Activated naive CD8-positive, alpha-beta T cell treated with anti-CD3 and anti-CD28 coated beads, Interleukin-2, amount 50 U/mL, for 24 hours (primary cell): ENCODE measurements at regions not wholly inside any gene's neighbourhood (a gene's known extent, or its start where the extent isn't known, plus 50 kb on each side); places are given as distances from the start of the nearest gene placed in this dataset.

Experiments used
- ATAC-seq: fragments of 150-1000 bp; cut with Tn5 transposase; one replicate; pipeline ENCODE4 v1.10.0; 2021
- DNase-seq: peaks from one replicate; pipeline ENCODE4 v3.0.0; 2021
- H3K27ac Mint-ChIP-seq: one replicate; pipeline ENCODE4 v1.8.0; 2021; ENCODE audit warnings: mild to moderate bottlenecking, mixed read lengths
- H3K27me3 Mint-ChIP-seq: one replicate; pipeline ENCODE4 v1.8.0; 2021; ENCODE audit warnings: mixed read lengths
- H3K36me3 Mint-ChIP-seq: one replicate; pipeline ENCODE4 v1.8.0; 2021; ENCODE audit warnings: low read depth, mixed read lengths
- H3K4me1 Mint-ChIP-seq: one replicate; pipeline ENCODE4 v1.8.0; 2021; ENCODE audit warnings: mixed read lengths
- H3K4me3 Mint-ChIP-seq: one replicate; pipeline ENCODE4 v1.8.0; 2021; ENCODE audit warnings: mild to moderate bottlenecking, moderate library complexity, mixed read lengths
- H3K9me3 Mint-ChIP-seq: one replicate; pipeline ENCODE4 v1.8.0; 2021; ENCODE audit warnings: mixed read lengths

- H3K27me3 Mint-ChIP-seq: no peaks in the 10 kb centered on the region
- H3K4me1 Mint-ChIP-seq: no peaks in the 10 kb centered on the region
- no peak overlapping the region for H3K27ac Mint-ChIP-seq
- no peaks in the 10 kb centered on the region for H3K36me3 Mint-ChIP-seq
- no peak overlapping the region for H3K4me3 Mint-ChIP-seq
- DNase-seq (no peak), ATAC-seq (no peak)
- H3K9me3 Mint-ChIP-seq: peaks cover 5% of the 10 kb centered on the region
These were observed 765.5 kb downstream of the VGLL3 start for GRCh38 chr3:86225461-86225860.

DNA sequence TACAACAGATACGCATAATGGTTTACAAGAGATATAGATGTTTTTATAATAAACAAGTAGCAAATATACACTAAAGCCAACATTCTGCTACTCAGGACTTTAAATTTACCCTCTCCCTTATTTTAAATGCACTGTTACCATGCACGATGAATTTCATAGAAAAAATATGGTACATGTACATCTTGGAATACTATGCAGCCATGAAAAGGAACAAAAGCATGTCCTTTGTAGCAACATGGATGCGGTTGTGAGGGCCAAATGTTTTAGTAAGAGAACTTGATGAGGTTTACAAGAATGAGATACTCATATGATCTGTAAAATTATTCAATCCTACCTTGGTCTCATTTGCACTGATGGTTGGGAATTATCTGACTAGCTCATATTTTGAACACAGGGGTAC, 769.3 kb downstream of the VGLL3 start:
- Mint-ChIP-seq H3K27me3 (no peaks in the 10 kb centered on the region), H3K9me3 (peaks cover 10% of the 10 kb centered on the region), H3K4me1 (no peaks in the 10 kb centered on the region), H3K36me3 (no peaks in the 10 kb centered on the region), H3K4me3 (no peak overlapping the region), H3K27ac (no peak overlapping the region)
- ATAC-seq: no peak
- DNase-seq: no peak

GRCh38 chr3:86208772-86209171, 782.2 kb downstream of the VGLL3 start:
- H3K27me3 Mint-ChIP-seq: no peaks in the 10 kb centered on the region
- H3K4me3 Mint-ChIP-seq: no peak overlapping the region
- DNase-seq: no peak
- no peaks in the 10 kb centered on the region for H3K9me3 Mint-ChIP-seq
- no peak overlapping the region for H3K27ac Mint-ChIP-seq
- no peak for ATAC-seq
- H3K4me1 Mint-ChIP-seq: no peaks in the 10 kb centered on the region
- H3K36me3 Mint-ChIP-seq: no peaks in the 10 kb centered on the region

GRCh38 chr3:86182606-86183005, 808.3 kb downstream of the VGLL3 start:
- ATAC-seq (no peak), DNase-seq (no peak)
- Mint-ChIP-seq H3K27me3 (no peaks in the 10 kb centered on the region), H3K9me3 (peaks cover 6% of the 10 kb centered on the region), H3K4me3 (no peak overlapping the region), H3K27ac (no peak overlapping the region), H3K4me1 (no peaks in the 10 kb centered on the region), H3K36me3 (no peaks in the 10 kb centered on the region)

GRCh38 chr3:86180696-86181095, 810.3 kb downstream of the VGLL3 start:
- no peak for DNase-seq
- no peaks in the 10 kb centered on the region for H3K36me3 Mint-ChIP-seq

GRCh38 chr3:86178095-86178494, 812.9 kb downstream of the VGLL3 start:
- ATAC-seq (no peak), DNase-seq (no peak)
- no peak overlapping the region for H3K27ac Mint-ChIP-seq
- H3K9me3 Mint-ChIP-seq: no peaks in the 10 kb centered on the region
- H3K4me3 Mint-ChIP-seq: no peak overlapping the region
- no peaks in the 10 kb centered on the region for H3K36me3 Mint-ChIP-seq
- H3K27me3 Mint-ChIP-seq: no peaks in the 10 kb centered on the region
- H3K4me1 Mint-ChIP-seq: no peaks in the 10 kb centered on the region

More at GRCh38 chr3:86180696-86181095, 810.3 kb downstream of the VGLL3 start:
- no peaks in the 10 kb centered on the region for H3K9me3 Mint-ChIP-seq
- no peak for ATAC-seq
- no peaks in the 10 kb centered on the region for H3K4me1 Mint-ChIP-seq
- H3K4me3 Mint-ChIP-seq: no peak overlapping the region
- no peak overlapping the region for H3K27ac Mint-ChIP-seq
- H3K27me3 Mint-ChIP-seq: no peaks in the 10 kb centered on the region

DNA sequence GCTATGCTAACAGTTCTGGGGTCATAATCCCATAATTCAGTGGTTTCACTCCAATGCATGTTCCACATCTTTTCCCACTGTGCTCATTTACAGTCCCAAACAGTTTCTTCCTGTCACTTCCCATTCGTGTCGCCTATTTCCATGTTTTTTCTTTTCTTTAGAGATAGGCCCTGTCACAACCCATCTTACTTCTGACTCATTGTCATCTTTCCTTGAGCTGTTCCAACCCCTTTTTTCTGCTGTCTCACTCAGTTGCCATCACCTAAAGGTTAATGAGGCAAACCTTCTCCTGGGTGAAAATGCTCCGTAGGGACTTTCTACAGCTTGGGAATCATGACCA, 814.5 kb downstream of the VGLL3 start:
- DNase-seq (no peak), ATAC-seq (no peak)
- Mint-ChIP-seq H3K4me3 (no peak overlapping the region), H3K36me3 (no peaks in the 10 kb centered on the region), H3K4me1 (no peaks in the 10 kb centered on the region), H3K27ac (no peak overlapping the region), H3K9me3 (no peaks in the 10 kb centered on the region), H3K27me3 (no peaks in the 10 kb centered on the region)

GRCh38 chr3:86175593-86176444, 815.1 kb downstream of the VGLL3 start:
- Mint-ChIP-seq H3K27ac (no peak overlapping the region), H3K27me3 (no peaks in the 10 kb centered on the region), H3K4me1 (no peaks in the 10 kb centered on the region), H3K4me3 (no peak overlapping the region), H3K36me3 (no peaks in the 10 kb centered on the region), H3K9me3 (no peaks in the 10 kb centered on the region)
- DNase-seq: no peak
- ATAC-seq: no peak

- no peaks in the 10 kb centered on the region for H3K27me3 Mint-ChIP-seq
- no peaks in the 10 kb centered on the region for H3K9me3 Mint-ChIP-seq
- H3K4me3 Mint-ChIP-seq: no peak overlapping the region
- H3K4me1 Mint-ChIP-seq: no peaks in the 10 kb centered on the region
- DNase-seq: no peak
- ATAC-seq: no peak
- H3K36me3 Mint-ChIP-seq: no peaks in the 10 kb centered on the region
- H3K27ac Mint-ChIP-seq: no peak overlapping the region
These were observed 815.9 kb downstream of the VGLL3 start for GRCh38 chr3:86175051-86175536.

GRCh38 chr3:86173401-86173800, 817.5 kb downstream of the VGLL3 start:
- no peaks in the 10 kb centered on the region for H3K4me1 Mint-ChIP-seq
- DNase-seq (no peak), ATAC-seq (no peak)
- H3K27me3 Mint-ChIP-seq: no peaks in the 10 kb centered on the region
- peaks cover 4% of the 10 kb centered on the region for H3K9me3 Mint-ChIP-seq
- no peak overlapping the region for H3K27ac Mint-ChIP-seq
- no peak overlapping the region for H3K4me3 Mint-ChIP-seq
- H3K36me3 Mint-ChIP-seq: no peaks in the 10 kb centered on the region

- H3K36me3 Mint-ChIP-seq: no peaks in the 10 kb centered on the region
- no peaks in the 10 kb centered on the region for H3K4me1 Mint-ChIP-seq
- DNase-seq (no peak), ATAC-seq (no peak)
- no peak overlapping the region for H3K27ac Mint-ChIP-seq
- no peaks in the 10 kb centered on the region for H3K27me3 Mint-ChIP-seq
- peaks cover 4% of the 10 kb centered on the region for H3K9me3 Mint-ChIP-seq
- H3K4me3 Mint-ChIP-seq: no peak overlapping the region
These were observed 822.4 kb downstream of the VGLL3 start for GRCh38 chr3:86168512-86168911.

GRCh38 chr3:86162521-86162920, 828.4 kb downstream of the VGLL3 start:
- no peak overlapping the region for H3K4me3 Mint-ChIP-seq

GRCh38 chr3:86161493-86161892, 829.5 kb downstream of the VGLL3 start:
- H3K27me3 Mint-ChIP-seq: no peaks in the 10 kb centered on the region
- ATAC-seq (no peak), DNase-seq (no peak)
- no peak overlapping the region for H3K27ac Mint-ChIP-seq
- H3K4me1 Mint-ChIP-seq: no peaks in the 10 kb centered on the region
- no peaks in the 10 kb centered on the region for H3K36me3 Mint-ChIP-seq
- H3K9me3 Mint-ChIP-seq: peaks cover 5% of the 10 kb centered on the region
- H3K4me3 Mint-ChIP-seq: no peak overlapping the region

More at GRCh38 chr3:86162521-86162920, 828.4 kb downstream of the VGLL3 start:
- ATAC-seq (no peak), DNase-seq (no peak)
- peaks cover 5% of the 10 kb centered on the region for H3K9me3 Mint-ChIP-seq
- H3K27ac Mint-ChIP-seq: no peak overlapping the region
- H3K36me3 Mint-ChIP-seq: no peaks in the 10 kb centered on the region
- H3K27me3 Mint-ChIP-seq: no peaks in the 10 kb centered on the region
- H3K4me1 Mint-ChIP-seq: no peaks in the 10 kb centered on the region

GRCh38 chr3:86152620-86153019, 838.3 kb downstream of the VGLL3 start:
- H3K9me3 Mint-ChIP-seq: peaks cover 10% of the 10 kb centered on the region
- H3K4me1 Mint-ChIP-seq: no peaks in the 10 kb centered on the region
- no peak overlapping the region for H3K27ac Mint-ChIP-seq

DNA sequence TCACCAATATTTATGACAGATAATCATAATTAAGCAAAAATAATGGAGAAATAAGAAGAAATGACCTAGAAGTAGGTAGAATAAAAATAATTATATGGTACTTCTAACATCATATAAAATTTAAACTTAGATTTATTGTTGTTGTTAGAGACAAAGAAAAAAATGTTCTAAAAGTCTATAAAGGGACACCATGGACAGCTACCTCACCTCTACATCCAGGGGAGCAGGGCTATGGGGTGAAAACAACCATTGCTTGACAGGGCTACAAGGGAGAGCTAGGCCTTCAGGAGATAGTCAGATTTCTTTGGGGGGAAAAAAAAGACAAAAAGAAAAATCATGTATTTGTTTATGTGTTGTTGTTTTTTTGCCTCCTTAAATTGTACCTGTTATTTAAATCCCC, 841.9 kb downstream of the VGLL3 start:
- H3K36me3 Mint-ChIP-seq: no peaks in the 10 kb centered on the region
- H3K9me3 Mint-ChIP-seq: peaks cover 5% of the 10 kb centered on the region
- no peak overlapping the region for H3K27ac Mint-ChIP-seq
- ATAC-seq: no peak
- DNase-seq: no peak
- no peaks in the 10 kb centered on the region for H3K27me3 Mint-ChIP-seq
- no peaks in the 10 kb centered on the region for H3K4me1 Mint-ChIP-seq
- no peak overlapping the region for H3K4me3 Mint-ChIP-seq

More at GRCh38 chr3:86152620-86153019, 838.3 kb downstream of the VGLL3 start:
- Mint-ChIP-seq H3K4me3 (no peak overlapping the region), H3K27me3 (no peaks in the 10 kb centered on the region), H3K36me3 (no peaks in the 10 kb centered on the region)
- ATAC-seq (no peak), DNase-seq (no peak)
